SHP77 treated with DMSO at 0.1 percent for 48 hours (cell line): ENCODE measurements at regions not wholly inside any gene's neighbourhood (a gene's known extent, or its start where the extent isn't known, plus 50 kb on each side); places are given as distances from the start of the nearest gene placed in this dataset.

ENCODE experiments used
- DNase-seq: peaks from one replicate; lab custom pipeline; 2025; lab: John Stamatoyannopoulos, UW

DNA sequence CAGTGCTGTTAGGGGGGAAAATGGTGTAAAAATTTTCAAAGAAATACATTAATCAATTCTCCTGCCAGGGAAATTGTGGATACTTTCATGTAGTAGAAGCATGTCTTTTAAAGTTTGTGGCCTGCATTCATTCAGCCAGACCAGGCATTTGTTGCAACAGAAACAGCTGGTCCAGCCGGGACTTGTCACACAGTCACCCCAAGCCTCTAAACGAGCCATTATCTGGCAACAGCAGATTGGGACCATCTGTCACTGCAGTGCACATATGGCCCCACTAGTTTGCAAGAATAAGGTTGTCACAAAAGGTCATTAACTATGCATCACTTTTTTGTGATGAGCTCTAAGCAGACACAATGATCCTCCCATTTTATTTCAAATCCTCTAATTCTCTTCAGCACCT is 193.9 kb downstream of the PHLDA1 start:
- no peak for DNase-seq

DNA sequence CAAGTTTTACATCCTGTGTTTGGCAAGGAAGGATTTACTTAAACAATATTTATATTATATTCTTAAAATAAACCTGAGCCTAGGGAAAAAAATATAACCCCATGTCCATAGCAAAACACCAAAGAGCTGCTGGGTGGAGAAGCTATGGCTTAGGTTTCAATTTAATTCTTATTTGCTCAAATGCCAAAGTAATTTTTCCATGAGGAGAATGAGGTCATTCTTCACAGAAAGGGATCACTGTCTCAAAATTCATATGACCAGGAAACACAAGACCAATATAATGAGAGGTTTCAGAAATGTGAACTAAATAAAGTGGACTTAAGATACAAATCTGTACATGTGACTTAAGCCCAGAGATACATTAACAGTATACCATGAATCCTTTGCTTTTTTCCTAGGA is 195.0 kb downstream of the PHLDA1 start:
- no peak for DNase-seq

DNA sequence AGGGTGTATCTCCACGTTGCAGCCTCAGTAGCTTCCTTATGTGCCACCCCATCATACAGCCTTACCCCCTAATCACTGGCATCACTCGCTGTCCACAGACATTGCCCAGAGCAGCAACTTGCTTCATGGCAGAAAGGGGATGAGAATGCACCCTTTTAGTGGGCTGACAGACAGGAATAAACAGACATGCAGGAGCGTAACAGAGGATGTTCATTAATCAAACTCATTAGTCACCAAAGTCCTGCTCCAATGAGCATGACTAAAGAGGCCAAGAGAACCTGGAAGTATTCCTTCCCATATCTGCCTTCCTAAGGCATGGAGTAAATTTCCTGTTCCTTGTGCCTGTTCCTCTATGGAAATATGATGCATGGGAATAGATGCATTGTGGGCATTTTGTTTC is 197.0 kb downstream of the PHLDA1 start:
- no peak for DNase-seq

DNA sequence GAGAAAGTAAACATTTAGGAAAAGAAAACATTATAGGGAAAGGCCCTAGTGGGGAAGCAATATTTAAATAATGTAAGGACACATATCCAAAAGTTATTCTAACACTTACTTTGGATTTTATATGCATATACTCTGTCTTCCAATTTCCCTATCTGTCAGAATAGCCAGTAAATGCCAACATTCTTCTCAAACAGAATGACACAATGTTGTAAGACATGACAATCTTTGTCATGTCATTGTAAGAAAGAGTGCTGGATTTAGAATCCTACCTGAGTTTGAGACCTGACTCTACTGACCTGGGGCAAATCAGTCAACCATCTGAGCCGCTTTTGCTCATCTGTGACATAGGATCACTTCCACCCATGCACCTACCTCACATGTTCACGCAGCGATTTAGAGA is 198.3 kb downstream of the PHLDA1 start:
- no peak for DNase-seq

DNA sequence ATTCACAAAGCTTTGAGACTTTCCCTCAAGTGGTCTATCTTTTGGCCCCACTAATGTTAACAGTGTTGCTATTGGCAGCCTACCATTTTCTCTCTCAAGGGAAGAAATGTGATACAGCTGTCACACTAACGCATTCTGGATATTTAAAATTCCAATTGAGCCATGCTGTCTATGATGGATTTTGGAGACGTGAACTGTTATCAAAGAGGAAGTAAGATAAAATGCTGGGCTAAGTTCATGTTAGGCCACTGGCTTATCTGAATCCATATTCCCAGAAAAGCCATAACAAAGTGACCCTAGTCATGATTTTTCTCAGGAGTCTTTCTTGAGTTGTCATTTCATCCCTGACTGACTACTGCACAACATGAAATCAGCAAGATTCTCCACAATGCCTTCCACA is 200.2 kb downstream of the PHLDA1 start:
- no peak for DNase-seq

DNA sequence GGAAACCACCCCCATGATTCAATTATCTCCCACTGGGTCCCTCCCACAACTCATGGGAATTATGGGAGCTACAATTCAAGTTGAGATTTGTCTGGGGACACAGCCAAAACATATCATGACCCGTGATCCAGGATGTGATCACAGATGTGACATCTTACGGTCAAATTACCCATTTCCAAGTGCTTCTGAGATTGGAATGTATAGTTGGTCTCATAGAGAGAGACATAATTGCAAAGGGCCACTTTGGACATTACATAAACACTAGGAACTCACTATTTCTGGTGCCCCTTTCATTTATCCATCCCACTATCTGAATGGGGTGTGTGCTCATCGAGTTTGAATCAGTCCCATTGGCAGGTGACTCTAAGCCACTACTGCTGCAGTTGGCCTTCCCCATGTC is 204.5 kb downstream of the PHLDA1 start:
- no peak for DNase-seq

DNA sequence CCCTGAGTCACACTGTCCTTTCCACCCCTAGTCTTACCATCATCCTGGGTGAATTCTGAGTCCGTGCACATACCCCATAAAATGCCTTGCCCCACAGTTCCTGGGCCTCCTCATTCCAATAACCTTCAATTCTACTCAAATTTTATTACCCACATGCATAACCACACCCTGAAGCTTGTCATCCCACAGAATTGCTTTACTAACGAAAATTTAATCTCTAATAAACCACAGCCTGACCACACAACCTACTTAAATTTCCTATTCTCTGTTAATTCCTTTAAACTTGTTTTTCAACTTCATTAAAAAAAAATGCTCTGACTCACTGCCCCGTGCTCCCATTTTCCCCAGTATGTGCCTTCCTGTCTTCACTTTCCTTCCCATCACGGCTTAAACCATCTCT is 205.9 kb downstream of the PHLDA1 start:
- DNase-seq = no peak

DNA sequence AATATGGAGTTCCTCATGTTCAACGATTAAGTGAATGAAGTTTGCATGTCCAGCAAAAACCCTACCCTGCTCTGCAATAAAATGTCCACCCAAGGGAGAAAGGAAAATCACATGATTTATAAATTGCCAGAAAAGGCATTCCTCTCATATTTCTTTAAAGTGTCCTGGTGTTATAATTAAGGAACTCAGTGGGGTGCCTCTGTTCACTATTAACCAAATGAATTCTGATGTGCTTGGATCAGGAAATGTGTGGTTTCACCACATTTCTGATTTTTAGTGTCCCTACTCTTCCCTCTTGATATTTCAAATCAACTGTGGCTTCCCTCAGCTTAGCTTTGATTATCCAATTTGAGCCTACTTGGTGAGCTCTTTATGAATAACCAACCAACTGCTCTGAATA is 208.1 kb downstream of the PHLDA1 start:
- DNase-seq = no peak

DNA sequence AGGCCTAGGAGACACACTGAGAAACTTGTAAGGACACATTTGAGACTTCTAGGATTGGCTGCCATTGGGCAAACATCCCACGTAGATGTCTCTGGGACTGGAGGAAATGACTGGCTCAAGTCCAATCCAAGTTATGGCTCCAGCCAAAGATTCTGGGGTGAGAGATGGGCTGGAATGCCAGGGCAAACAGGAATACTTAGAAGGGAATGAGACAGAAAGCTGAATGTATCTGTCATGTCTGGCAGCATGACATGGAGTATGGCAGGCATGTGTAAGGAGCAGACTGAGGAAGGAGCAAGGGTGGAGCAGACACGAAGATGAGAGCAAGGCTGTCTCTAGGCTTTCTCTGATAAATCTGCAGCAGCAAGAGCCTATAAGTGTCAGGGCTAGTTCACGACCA is 209.2 kb downstream of the PHLDA1 start:
- no peak for DNase-seq

DNA sequence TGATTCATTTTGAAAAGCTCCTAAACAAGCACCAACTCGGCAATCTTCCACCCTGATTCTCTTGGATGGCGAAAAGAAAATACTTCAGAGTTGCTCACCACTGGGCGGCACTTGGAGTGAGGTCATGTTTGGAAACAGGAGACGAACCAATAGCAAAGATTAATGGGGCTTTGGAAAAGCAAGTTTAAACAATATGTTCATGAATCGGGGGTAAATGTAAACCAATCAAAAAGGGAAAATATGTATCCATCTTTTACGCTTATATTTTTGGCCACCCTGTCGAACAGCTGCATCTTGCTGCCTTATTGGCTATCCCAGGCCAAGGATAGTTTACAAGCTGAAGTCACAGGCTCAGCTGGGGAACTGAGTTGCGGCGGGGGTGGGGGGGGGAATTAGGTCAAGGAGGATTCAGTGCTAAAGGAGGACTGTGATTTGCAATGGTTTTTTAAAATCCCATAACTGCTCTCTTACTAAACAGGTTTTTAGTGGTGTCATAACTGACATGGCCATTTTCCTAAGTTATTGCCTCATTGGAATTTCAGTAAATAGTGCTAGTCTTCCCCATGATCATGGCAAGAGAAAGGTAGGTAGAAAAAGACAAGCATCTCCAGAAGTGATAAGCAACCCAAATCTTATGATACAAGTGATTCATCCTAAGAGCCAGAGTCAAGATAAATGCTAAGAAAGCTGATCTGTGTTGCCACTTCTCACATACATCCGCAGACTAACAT is 210.6 kb downstream of the PHLDA1 start:
- DNase-seq = no peak

DNA sequence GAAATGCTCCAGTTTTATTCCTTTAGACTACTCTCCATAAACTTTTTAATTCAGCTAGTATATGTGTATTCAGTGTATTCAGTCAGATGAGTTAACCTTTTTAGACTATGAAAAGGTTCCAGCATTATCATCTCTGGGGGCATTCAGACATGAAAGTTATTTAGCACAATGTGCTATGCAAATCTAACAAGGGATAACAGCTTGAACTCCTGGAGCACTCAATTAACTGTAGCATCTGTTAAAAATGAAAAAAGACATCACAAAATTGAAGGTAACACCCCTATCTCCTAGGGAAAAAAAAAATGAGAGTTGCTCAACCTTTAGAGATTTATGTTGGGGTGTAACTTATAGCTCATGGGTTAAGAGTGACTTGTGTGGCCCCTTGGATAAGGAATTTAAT is 211.5 kb downstream of the PHLDA1 start:
- DNase-seq = no peak

DNA sequence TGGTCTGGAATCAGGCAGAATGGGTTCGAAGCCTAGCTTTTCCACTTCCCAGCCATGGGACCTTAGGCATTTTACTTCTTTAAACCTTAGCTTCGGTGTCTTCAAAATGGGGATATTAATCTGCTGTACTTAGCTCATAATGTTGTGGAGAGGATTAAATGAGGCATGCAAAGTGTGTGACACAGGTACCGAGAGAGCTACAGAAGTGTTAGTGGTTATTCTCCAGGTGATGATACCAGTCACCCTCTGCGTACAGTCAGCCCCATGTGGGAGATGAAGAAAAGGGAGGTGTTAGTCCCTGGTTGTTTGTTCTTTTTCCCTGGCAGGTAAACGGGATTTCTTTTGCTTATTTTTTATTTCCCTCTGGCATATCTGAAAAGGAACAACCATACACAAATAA is 212.1 kb downstream of the PHLDA1 start:
- DNase-seq = no peak

DNA sequence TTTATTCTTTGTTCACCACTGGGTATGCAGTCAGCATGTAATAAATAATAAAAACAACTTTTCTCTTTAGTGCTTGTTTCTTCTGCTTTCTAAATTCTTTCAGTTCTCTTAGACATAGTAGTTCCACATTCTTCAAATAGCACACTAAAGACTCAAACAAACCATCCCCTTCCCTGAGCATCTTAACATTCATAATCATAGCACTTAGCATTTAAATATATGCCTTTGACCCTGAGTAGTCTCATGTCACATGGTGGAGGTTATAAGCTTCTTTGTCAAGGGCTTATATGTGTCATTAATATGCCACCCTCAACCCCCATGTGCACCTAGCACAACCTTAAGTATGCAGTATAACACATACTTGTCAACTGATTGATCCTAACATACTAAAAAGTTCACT is 212.7 kb downstream of the PHLDA1 start:
- no peak for DNase-seq

DNA sequence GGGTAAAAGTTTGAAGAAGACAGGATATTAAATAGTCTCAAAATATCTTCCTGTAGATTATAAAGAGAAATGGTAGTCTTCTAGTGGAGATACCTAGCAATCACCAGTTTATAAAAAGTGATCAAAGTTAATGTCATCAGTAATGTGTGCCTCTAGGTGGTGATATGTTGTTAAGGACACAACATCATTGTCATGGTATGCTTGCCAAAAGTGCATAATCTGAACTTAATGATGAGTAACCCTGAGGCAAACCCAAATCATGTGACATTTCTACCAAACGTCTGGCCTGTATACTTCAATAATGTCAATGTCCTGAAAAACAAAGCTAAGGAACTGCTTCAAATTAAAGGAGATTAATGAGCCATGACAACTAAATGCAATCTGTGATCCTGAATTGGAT is 214.7 kb downstream of the PHLDA1 start:
- no peak for DNase-seq

DNA sequence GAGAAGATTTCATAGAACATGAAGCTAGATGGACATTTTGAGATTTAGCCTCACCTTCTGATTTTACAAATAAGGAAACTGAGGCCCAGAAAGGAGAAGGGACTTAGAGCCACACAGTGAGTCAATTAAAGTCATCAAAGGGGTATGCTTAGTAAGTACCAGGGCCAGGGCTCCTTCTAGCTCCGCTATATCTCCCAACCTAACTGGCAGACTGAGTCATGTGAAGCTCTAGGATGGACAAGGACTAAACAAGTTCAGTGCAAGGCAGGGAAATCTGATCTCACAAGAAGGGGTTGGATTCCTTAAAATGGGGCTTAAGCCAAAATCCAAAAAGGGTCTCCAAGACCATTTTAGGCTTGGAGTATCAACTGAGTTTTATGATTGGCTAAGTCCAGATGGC is 215.8 kb downstream of the PHLDA1 start:
- no peak for DNase-seq

DNA sequence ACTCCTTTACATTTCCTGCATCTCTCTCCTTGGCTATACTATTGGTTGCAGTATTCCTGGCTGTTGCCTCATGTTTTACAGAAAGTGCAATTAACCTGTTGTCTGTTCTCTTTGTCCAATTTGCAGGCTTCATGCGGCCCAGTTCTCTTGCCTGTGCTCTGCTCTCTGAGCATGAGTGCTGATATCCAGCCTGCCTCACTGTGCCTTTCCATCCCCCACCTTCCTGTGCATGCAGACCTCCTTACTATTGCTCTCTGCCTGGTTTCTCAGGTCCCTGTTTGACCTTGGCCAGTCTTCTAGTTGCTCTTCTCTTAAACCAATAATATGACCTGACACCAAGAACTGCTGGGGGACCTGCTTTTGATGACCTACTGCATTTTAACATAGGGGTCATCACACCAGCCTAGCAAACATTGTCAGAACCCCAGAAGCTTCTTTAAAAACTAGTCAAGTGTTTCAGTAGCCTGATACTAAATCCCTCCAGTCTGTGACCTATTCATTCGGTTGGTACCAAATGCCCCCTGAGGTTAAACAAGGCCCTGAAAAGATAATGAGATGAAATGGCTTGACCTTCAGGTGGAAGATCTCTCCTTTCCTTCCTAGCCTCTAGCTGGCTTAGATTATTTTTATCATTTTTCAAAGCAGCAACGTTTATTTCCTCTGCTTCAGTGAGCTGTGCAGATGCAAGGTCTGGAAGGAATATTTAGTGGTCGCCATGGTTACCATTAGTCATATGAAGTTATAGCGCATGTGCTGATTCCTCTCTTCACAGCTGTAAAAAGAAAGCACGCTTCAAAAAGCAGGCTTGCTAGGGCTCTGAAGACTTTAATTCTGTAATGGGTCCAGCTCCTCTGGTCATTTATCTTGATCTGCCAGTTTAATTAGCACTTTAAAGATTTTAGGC is 216.5 kb downstream of the PHLDA1 start:
- DNase-seq = no peak

DNA sequence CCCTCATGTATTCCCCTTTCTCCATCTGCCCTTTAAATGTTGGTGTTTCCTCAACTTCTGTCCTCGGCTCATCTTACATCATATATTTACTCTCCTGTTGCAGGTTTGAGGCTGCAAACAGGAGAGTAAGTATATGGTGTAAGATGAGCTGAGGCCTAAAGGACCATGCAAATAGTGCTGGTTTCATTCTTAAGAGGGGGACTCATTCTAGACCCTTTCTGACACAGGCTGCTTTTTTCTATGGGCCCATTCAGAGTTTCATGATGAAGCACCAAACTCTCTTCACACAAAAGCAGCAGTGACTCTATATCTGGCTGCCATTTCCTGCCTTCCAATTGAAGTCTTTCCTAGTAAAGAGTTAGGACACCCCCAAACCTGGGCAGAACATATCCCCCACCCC is 218.5 kb downstream of the PHLDA1 start:
- DNase-seq = no peak

DNA sequence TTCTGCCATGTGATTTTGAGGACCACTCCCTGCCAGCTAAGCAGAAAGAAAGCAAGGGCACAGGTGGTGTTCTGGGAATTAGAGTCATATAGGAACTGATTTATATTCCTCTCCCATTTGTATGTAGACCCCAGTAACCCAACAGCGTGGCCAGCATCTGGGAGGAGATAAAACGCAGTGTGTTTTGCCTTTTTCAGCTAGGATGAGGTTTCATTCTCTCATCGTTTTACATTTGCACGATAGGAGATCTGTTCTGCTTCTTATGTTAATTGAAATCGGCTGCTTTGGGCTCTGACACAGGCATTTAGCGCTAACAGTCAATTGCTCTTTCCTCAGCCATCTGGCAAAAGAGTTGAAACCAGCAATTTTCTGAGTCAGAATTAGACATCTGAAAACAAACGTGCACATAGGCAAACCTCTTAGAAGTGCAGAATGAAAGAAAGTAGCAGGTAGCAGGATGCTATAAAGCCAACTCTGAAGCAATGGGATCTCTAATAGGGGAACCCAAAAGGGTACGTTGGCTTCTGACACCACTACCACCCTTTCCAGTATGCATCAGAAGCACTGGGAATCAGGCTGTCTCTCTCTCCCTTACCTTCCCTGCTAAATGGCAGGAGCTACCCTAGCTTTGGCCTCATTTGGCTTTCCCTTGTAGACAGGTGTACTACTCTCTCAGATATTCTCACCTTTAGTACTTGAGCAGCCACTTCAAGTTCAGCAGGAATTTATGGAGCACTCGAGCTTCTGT is 219.1 kb downstream of the PHLDA1 start:
- DNase-seq = no peak

DNA sequence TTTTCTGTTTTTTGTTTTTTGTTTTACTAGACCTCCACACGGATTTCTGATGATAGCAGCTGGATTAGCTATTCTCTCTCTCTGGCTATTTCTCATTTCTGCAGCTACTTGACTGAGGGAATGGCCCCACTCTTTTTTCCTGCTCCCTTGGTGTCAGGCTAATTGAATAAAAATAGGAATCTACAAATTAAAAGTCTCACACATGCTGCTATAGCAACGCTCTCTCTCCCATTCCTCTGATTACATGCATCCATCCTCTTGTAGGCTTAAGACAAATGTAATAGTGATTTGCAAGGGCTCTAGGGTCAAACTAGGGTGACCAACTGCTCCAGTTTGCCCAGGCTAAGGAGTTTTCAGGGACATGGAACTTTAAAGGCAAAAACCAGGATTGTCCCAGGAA is 221.8 kb downstream of the PHLDA1 start:
- no peak for DNase-seq

DNA sequence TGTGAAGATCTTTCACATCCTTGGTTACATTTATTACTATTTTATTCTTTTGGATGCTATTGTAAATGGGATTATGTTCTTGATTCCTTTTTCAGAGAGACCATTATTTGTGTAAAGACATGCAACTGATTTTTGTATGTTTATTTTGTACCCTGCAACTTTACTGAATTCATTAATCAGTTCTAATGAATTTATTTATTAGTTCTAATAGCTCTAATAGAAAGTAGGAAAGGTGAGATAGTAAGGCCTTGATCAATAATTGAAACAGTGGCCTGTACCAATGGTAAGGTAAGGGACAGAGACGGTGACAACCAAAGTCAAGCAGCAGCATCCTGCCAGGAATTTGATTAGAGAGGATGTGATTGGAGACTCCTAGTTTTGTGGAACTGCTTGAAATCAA is 224.1 kb downstream of the PHLDA1 start:
- DNase-seq = no peak

DNA sequence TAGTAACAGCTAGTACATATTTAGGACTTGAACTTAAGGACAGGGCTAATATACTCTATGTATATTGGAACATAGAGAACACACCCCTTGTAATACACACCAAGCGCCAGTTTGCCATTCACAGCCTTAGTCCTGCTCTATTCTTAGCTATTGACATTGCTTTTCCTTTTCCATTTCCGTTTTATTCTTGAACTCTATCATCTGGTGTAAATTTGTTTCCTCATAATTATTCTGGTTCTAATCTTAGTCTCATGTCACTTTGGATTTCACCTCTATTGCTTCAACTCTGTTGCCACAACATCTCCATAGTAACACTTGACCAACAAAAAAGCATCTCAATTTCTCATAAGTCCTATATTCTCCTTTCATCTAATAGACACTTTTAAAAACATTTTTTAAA is 225.7 kb downstream of the PHLDA1 start:
- DNase-seq = no peak

DNA sequence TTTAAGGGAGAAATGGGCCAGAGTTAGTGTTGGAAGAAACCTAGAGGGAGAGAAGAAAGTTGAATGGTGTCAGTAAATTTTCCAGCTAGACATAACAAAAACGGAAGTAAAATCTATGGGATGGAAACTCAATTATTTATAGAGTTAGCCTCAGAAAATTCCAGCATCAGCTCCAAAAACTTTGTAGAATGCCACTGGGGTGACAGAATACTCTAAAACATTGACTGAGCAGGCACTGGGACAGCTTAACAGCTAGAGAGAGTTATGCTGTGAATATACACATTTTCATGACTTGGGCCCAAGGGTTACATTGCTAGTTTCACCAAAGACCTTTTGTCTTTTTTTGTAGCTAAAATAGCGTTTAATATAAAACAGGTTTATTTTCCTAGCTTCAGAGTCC is 226.3 kb downstream of the PHLDA1 start:
- no peak for DNase-seq
